ENCODE measurements at regions not wholly inside any gene's neighbourhood (a gene's known extent, or its start where the extent isn't known, plus 50 kb on each side); places are given as distances from the start of the nearest gene placed in this dataset.

- TF ChIP-seq ZHX1 (conservative IDR thresholded peaks at IDR 0.05; ENCODE audit: low read length) (no peak), CBX5 (IDR thresholded peaks at IDR 0.05; ENCODE audit: borderline replicate concordance, low read depth) (no peak)
Observed at GRCh38 chr1:170226767-170227166, 81.0 kb downstream of the NTMT2 start (continued).

GRCh38 chr1:170230323-170230722 lies 84.6 kb downstream of the NTMT2 start:
- no peaks in the 10 kb centered on the region for H3K9me3 ChIP-seq (replicated peaks; ENCODE audit: control insufficient read depth, insufficient read depth, low read depth, low read length)
- H3K27ac ChIP-seq (ENCODE audit: extremely low read depth, low read depth, low read length): no peak overlapping the region
- no peaks in the 10 kb centered on the region for H3K79me2 ChIP-seq (ENCODE audit: control insufficient read depth, insufficient read depth, low read length)
- intact Hi-C loops (cut with micrococcal nuclease): no loop called here
- no peaks in the 10 kb centered on the region for H3K9me1 ChIP-seq (ENCODE audit: control insufficient read depth, insufficient read depth, low read length)
- H4K20me1 ChIP-seq (replicated peaks; ENCODE audit: control insufficient read depth, insufficient read depth, low read length): no peaks in the 10 kb centered on the region
- no peaks in the 10 kb centered on the region for H3K27me3 ChIP-seq (ENCODE audit: control insufficient read depth in 2 of 2, insufficient read depth in 2 of 2, low read length in 2 of 2)
- CTCF ChIA-PET (ENCODE audit: low intra/inter-chr PET ratio): no interaction called here
- FAIRE-seq (no peak), ATAC-seq (no peak), DNase-seq (ENCODE audit: extremely low read depth in 1 of 4, low spot score in 3 of 4) (no peak)
- H3K4me3 ChIP-seq: no peak overlapping the region
- H3K9ac ChIP-seq (ENCODE audit: insufficient read depth in 1 of 2, low read depth in 2 of 2, low read length in 2 of 2): no peak overlapping the region
- H3K4me1 ChIP-seq (replicated peaks in 1 of 2; ENCODE audit: control insufficient read depth in 2 of 2, insufficient read depth in 2 of 2, low read length in 2 of 2): no peaks in the 10 kb centered on the region
- BruUV-seq (replicated peaks): no TSS peak
- no peaks in the 10 kb centered on the region for H3K36me3 ChIP-seq (ENCODE audit: control insufficient read depth, insufficient read depth, low read length)
- TF ChIP-seq ZNF311 (CRISPR knock-in tag; IDR thresholded peaks at IDR 0.05) (no peak), ZNF699 (CRISPR knock-in tag; IDR thresholded peaks at IDR 0.05; ENCODE audit: insufficient replicate concordance) (no peak)
- no peak overlapping the region for H3K4me2 ChIP-seq (ENCODE audit: insufficient read depth, low read length)
- in situ Hi-C loops (cut with MboI): no loop called here
- no peak overlapping the region for H2AFZ ChIP-seq (ENCODE audit: low read depth, low read length)
- POLR2A ChIA-PET: no interaction called here
- 0% methylated on average over 1 of the region's 1 CpG for WGBS (ENCODE audit: insufficient coverage, low coverage, missing lambda C conversion rate)
